IPS-NIHi11 (cell line): ENCODE measurements at regions not wholly inside any gene's neighbourhood (a gene's known extent, or its start where the extent isn't known, plus 50 kb on each side); places are given as distances from the start of the nearest gene placed in this dataset.

Source experiments
- DNase-seq: peaks from one replicate; pipeline ENCODE4 v3.0.0; 2012; ENCODE audit warnings: mixed read lengths, low spot score

DNA sequence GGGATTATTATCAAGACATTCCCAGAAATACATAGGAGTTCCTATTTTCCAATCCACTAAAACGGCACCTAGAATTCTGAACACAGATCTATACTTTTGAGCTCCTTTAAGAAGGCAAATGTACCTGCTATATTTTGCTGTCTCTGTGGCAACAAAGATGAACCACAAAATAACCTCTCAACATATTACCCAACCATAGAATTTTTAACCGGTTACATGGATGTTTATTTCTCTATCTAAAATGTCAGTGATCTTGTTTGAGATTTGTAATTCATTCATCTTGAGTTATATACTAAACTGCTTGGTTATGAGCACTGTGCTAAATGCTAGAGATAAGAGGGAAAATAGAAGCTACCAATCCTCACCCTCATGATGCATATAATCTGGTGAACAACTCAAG is 117.5 kb upstream of the HMGCLL1 start:
- no peak for DNase-seq

DNA sequence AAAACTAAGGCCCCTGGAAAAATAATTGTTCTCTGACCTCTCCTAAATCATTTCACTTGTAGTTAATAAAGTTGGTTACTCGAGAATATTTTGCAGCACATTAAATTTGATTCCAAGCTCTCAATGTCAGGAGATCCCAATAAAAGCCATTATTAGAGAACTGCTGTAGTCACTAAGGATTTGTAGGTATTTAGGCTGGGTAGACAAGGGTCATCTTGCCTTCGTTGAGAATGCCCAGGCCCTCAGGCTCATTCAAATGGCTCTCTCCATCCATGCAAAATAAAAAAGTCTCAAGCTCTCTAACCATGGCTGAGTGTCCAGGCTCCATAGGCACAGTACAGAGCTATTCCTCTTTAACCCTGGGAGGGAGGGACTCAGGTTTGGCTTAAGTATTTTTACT is 117.0 kb upstream of the HMGCLL1 start:
- no peak for DNase-seq

DNA sequence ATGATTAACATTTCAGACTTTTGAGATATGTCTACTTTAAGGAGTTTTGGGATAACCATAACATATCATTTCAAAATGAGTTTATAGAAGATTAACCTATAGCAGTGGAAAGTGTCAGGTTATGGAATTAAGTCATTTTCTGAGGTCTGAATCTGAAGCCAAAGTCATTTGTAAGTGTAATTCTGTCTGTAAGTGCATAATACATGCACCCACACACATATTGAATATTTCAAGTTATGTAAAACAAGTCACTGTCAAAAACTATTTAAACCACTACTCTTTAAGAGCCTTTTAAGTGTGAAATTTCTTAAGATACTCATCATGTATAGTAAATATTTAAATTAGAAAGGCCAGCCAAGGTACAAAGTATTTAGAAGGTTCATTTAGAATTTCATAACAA is 115.8 kb upstream of the HMGCLL1 start:
- no peak for DNase-seq

DNA sequence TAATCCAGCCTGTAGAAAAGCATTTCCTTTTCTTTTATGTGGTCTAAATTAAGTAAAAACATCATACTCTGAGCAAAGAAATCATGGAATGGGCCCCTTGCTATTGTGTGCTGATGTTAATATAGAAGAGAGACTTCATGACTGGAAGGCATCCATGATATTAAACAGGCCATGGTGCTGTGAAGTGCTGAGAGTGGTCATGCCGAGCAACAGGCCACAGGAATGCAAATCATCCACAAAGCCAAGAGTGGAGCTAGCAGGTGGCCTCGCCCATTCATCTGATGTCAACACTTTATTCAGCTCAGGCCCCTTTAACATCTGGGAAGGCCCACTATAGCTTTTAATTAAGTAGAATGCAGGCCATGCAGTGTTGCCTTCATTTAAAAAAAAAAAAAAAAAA is 115.2 kb upstream of the HMGCLL1 start:
- DNase-seq = peak; percentile 72

DNA sequence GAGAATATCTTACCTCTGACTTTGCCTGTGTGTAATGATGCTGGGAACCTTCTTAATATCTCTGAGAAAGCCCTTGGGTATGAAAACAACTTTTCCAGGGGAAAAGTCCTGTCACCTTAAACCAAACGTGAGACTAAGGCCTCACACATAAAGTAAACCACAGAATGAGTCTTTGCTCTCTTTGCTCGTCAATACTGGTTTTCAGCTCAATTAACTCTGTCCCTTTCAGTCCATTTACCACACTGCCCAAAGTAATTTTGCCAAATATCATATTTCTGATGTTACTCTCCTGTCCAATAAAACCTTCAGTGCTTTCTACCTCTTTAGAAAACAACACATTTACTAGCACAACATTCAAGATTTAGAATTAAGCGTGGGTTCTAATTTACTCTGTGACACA is 100.5 kb upstream of the HMGCLL1 start:
- DNase-seq = no peak

DNA sequence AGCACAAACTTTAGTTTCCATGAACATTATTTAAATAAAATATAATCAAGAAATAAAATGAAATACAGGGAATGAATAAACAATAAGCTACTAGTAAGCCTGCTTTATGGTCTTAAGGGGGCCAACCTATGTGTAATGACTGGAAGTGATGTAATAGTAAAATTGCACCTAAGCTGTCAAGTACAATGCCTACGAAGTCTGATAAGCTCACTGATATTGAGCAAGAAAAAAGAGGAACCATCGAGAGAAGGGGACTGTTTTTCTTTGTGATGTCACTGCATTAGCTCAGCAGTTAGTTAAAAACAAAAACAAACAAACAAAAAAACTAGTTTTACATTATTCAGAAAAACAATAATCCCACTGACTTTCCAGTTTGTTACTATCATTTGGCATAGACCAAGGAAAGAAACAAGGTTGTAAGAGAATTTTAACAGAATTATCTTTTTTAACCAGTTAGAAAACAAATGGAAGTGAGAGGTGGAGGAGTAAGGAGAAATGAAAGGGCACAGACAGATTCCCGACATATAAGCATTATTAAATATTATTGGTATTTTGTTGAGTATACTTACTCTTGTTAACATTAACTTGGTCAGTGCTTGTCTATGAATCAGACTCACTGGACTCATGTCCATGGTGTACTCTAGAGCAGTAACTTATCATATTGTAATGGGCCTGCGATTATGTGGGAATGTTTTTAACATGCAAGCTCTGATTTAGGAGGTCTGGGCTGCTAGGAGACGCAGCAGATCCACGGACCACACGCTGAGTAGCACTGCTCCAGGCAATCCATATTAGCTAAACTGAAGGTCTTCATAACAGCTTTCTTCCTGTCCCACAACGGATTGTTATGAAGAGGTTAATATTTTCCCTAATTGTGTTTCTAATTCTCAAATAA is 99.6 kb upstream of the HMGCLL1 start:
- no peak for DNase-seq

DNA sequence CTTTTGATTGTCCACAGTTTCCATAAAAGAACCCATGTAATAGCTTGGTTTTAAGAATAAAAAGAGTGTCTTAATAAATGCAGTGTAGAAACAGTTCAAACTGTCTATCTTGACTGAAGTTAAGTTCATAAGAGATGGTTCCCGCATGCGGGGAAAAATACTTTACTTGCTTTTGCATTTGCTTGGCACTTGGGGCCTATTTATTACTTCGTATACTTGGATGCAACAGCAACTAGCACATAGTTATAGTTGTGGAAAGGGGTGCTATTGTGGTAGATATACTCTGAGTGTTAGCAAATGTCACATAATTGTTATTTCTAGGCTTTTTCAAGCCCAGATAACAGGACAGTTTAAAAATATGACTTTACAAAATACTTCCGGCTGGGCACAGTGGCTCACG is 97.7 kb upstream of the HMGCLL1 start:
- DNase-seq = no peak

DNA sequence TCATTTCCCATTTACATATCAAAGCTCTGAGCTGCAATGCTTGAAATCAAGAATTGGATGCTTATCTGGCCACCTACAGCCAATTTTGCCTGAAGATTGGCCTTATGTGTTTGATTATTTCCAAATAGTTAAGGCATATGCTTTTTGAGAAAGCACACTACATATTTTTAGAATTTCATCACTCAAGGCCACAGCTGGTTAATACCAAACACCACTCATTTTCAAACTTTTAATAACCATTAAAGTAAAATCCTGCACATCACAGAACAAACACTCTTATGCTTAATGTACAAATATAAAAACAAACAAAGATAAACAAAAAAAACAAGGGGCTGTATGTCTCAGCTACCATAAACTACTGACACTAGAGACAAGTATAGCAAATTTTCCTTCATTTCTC is 96.9 kb upstream of the HMGCLL1 start:
- no peak for DNase-seq

DNA sequence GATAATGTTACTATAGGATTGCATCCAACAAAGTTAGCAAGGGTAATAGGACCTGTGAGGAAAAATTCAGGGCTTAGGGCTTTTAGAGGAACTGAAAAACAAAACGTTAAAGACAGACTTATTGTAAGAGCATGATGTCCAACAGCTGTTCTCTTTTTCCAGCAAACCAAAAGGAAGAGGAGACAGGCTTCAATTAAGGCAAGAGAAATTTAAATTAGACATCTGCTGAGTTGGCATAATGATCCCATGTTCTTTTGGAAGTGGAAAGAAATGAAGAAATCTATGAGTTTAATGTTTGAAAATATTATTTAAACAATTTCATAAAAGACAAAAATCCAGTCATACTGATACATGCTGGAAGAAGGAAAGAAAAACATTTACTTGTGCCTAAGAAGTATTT is 95.7 kb upstream of the HMGCLL1 start:
- no peak for DNase-seq

DNA sequence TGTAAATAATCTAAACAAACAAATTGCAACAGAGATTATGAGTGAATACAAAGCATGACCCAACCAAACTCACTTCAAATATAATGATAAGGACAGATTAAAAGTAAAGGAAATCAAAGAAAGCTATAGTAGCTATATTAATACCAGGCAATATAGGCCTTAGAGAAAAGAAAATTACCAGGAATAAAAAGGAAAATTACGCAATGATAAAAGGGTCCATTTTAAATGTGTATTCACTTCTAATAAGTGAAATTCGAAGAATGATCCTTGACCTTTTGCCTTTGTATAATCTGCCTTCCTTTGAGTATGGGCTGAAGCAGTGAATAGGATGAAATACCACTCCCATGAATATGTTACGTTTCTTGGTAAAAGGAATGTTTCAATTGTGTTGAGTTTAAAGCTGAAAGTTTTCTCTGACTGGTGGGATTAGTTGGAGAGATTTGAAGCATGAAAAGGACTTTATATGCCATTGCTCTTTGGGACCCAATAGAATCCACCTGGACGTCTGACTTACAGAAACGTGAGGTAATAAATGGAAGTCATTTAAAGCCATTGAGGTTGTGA is 91.9 kb upstream of the HMGCLL1 start:
- DNase-seq = no peak

DNA sequence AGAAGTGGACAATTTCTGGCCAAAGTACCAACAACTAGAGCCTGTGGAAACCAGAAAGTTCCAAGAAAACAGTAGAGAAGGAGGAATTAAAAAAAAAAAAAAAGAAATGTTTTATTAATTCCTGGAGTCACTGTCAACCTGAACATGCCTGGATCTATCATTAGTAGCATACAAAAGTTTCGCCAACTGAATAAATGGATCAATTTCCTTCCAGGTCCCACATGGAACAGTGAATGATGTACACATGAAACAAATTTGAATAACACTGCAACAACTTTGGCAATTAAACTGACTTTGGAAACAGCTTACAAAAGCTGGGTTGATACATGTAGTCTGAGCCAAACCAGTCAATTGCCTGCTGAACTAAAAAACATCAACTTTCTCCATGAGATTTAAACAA is 90.0 kb upstream of the HMGCLL1 start:
- no peak for DNase-seq

DNA sequence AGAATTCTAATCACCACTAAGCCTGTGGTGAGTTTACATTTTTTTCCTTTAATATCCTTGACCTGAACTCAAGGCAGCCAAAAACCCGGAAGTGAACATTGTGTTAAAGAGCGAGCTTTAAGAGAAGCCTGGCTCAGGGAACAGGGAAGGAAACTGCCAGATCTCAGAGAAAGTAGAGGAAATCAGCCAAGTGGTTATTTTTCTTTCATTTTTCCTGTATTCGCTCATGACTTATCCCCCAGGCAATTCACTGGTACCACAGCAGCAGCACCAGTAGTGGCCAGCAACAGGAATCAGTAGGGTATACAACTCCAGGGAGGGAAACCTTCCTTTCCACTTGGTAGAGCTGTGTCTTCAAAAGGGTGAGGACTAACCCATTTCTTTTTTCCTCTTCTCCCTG is 89.6 kb upstream of the HMGCLL1 start:
- DNase-seq = no peak

DNA sequence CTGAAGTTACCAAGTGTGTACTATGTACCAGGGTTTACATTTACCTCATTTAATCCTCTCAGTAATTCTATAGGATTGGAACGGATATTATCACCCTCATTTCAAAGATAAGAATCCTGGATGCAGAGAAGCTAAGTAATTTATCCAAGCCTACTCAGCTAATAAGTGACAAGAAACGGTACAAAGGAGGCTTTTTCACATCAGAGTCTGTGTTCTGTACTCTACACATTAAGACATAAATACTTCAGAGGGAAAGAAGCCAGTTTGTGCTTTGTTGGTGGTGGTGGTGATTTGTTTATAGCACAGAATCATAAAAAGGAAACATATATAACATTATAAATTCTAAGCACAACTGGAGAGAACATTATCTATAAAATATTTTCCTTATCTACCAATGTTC is 88.3 kb upstream of the HMGCLL1 start:
- DNase-seq = no peak

DNA sequence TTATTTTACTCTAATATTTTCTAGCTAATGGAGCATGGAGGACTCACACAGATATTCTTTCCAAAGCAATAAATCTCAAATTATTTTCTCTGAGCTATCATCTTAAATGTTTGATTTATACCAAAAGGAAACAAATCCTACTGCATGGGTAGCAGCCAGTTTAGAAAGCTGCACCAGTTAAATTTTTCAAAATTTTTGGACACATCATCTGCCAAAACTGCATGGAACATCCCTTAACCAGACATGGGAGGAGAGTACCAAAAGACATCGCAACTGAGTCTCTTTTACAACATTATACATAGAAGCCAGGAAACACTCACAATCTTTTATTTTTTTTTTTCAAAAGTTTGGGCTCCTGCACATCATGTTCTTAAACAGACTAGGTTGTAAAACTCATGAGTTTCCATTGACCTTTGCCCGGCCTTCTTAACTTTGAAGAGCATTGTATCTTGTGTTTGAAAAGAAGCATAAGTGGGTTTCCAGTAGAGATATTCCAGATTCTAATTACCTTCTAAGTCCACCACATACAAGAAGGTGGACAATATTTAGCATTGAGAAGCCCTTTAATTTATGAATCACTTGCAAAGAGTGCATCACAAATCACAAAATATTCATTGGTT is 87.7 kb upstream of the HMGCLL1 start:
- DNase-seq = no peak

DNA sequence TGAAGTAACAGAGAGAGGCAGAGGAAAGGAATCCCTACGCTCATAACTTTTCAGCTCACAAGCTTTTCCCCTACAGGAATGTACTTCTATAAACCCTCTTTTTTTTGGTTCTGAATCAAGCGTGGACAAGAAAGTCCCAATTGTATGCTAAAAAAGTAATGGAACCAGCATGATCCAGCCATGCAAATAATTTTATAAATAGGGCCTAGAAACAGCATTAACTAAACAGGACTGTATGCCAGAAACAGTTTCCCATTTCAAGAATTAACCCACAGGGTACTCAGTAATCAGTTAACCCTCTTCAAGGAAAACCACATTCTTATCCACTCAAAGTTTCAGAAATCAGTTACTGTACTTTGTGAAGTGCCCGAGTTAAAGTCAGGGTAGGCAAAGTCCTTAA is 87.0 kb upstream of the HMGCLL1 start:
- DNase-seq = no peak

DNA sequence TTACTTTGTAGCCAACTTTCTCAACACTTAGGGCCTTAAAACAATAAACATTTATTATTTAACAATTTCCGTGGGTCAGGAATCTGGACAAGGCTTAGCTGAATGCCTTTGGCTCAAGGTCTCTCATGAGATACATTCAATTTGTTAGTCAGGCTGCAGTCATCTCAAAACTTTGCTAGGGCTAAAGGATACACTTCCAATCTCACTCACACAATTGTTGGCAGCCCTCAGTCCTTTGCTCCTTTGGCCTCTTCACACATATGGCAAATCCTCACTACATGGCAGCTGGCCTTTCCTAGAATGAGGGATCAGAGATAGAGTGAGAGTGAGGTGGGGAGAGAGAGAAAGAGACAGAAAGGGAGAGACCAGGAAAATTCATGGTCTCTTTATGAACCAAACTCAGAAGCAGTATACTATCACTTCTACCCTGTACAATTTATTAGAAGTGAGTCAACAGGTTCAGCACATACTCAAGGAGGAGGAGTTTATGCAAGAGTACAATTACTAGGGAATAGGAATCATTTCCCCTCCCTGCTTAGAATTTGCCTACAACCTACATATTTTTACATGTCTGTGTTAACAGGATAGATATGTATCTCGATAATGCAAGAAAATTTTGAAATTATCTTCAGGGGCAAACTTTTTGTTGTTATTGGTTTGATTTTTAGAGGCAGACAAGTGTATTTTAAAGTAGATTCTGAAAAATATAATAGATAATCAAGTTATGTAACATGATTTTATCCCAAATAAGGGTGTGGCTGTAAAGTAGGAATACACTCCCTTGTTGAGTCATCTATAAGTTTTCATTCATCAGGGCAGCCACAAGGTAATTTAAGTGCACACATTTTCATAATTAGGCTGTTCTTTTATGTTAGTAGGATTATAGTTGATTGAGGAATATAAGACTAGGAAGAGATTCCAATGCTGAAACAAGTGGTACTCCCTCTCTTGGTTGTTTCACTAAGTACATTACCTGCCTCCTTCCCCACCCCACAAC is 85.9 kb upstream of the HMGCLL1 start:
- no peak for DNase-seq

DNA sequence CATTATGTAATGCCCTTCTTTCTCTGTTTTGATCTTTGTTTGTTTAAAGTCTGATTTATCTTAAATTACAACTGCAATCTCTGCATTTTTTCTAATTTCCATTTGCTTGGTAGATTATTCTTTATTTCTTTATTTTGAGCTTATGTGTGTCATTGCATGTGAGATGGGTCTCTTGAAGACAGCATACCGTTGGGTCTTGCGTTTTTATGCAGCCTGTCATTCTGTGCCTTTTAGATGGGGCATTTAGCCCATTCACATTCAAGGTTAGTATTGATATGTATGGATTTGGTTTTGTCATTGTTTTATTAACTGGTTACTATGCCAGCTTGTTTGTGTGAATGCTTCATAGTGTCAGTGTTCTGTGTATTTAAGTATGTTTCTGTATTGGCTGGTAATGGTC is 84.9 kb upstream of the HMGCLL1 start:
- no peak for DNase-seq

DNA sequence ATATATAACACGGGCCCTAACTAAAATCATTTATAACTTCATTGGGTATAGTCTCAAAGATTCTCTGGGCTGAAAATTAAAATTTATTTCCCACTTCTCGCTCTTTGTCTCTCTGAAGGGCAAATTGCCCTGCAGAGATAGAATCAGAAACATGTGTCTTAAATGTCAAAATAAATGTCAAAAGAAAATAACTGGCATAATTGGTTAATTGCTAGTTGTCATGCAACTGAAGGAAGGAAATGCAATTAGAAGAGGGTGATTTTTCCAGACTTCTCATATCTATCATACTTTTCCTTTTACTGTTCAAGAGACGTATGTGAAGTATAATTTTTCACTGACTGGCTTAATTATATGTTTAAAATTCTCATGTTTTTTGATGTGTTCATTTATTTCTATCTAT is 80.3 kb upstream of the HMGCLL1 start:
- DNase-seq = no peak

DNA sequence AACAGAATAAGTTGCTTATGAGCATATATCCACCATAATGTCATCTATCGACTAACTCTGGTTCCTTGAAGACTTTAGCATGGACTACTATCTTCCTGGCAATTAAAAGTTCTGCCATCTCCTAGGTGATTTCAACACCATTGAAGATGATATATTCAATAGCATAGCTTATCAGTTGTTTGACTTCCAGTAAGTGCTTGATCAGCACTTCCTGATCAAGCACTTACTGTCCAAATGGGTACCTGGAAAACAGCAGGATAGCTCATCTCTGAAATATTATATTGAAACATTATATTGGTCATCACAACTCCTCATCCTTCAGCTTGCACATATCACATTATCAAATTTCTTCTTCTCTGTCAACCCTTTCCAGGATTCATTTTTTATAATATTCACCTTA is 75.5 kb upstream of the HMGCLL1 start:
- DNase-seq = no peak

DNA sequence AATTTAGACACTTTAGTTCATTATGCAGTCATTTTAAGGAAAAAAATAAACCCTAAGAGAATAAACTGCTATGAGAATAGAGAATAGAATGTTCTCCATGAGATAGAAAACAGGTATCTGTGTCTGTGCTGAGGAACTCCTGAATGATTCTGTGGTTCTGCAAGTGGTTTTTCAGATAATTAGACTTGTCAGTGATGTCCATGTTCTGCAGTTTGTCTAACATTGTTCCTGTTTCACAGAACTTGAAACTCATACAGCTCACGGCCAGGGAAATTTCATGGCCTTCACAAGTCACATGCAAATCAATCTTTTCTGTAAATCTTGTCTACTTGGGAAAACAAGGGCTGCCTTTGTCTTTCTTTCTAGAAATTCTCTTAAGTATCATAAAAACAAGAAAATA is 73.4 kb upstream of the HMGCLL1 start:
- DNase-seq = no peak

DNA sequence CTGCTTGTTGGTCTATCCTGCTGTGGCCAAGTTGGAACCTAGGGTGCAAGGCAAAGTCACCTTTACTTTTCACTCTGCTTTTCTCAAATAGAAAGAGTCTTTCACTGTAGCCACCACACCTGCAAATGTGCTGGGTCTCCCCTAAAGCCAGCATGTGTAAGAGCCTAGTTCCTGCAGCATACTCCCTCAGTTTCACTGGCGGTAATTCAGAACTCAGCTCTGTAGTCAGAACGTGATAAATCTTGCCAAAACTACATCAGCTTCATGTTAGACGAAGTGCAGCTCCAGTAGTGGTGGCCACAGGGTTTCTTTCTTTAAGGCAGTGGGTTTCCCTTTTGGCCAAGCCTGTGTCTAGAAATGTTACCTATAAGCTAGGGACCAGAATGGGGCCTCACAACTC is 72.0 kb upstream of the HMGCLL1 start:
- no peak for DNase-seq

DNA sequence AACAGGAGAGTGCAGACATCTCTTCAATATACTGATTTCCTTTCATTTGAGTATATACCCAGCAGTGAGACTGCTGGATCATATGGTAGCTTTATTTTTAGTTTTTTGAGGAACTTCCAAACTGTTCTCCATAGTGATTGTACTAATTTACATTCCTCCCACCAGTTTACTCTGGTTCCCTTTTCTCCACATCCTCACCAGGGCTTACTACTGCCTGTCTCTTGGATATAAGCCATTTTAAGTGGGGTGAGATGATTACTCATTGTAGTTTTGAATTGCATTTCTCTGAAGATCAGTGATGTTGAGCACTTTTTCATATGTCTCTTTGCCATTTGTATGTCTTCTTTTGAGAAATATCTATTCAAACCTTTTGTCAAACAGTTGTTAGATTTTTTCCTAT is 64.9 kb upstream of the HMGCLL1 start:
- DNase-seq = no peak
